HL-60 (cell line): ENCODE measurements at regions not wholly inside any gene's neighbourhood (a gene's known extent, or its start where the extent isn't known, plus 50 kb on each side); places are given as distances from the start of the nearest gene placed in this dataset.

Source experiments
- DNase-seq, 2 experiments: peaks; one replicate each; pipeline ENCODE4 v3.0.0-alpha.2; 2010 to 2020; ENCODE audit warnings: low read depth in 1 of 2, low spot score in 1 of 2
- H3K27ac ChIP-seq: fragments of 250-450 bp; sonication (Bioruptor Pico); replicated peaks from 2 replicates; pipeline ENCODE4 v1.5.1; 2020; ENCODE audit warnings: mild to moderate bottlenecking, moderate library complexity
- H3K27me3 ChIP-seq: fragments of 250-450 bp; sonication (Bioruptor Pico); 2 replicates; pipeline ENCODE4 v1.5.1; 2021; ENCODE audit warnings: mild to moderate bottlenecking, moderate library complexity; ENCODE audit not compliant: insufficient read depth, poor library complexity, severe bottlenecking
- H3K4me3 ChIP-seq: replicated peaks from 2 replicates; pipeline ENCODE4 v1.5.1; 2011; ENCODE audit warnings: mild to moderate bottlenecking, control low read depth, low read length; ENCODE audit not compliant: insufficient read depth
- CTCF ChIP-seq: IDR thresholded peaks from one replicate; pipeline ENCODE4 v1.5.1; 2011; ENCODE audit warnings: low read length, control low read depth, inconsistent platforms; ENCODE audit not compliant: insufficient read depth
- GABPA ChIP-seq: IDR thresholded peaks from 2 replicates; pipeline ENCODE4 v1.6.1; 2012; ENCODE audit warnings: low read depth
- POLR2AphosphoS5 ChIP-seq: IDR thresholded peaks from 2 replicates; pipeline ENCODE4 v1.6.1; 2012; ENCODE audit warnings: low read depth
- REST ChIP-seq: IDR thresholded peaks from 2 replicates; pipeline ENCODE4 v1.6.1; 2012; ENCODE audit warnings: low read depth; ENCODE audit not compliant: insufficient replicate concordance
- SPI1 ChIP-seq: IDR thresholded peaks from 2 replicates; pipeline ENCODE4 v1.6.1; 2012; ENCODE audit warnings: low read depth, mild to moderate bottlenecking, borderline replicate concordance

- Histone ChIP-seq H3K4me3 (no peak overlapping the region), H3K27ac (no peak overlapping the region), H3K27me3 (no peaks in the 10 kb centered on the region)
- no peak for DNase-seq
- no peak for TF ChIP-seq POLR2AphosphoS5
- TF ChIP-seq CTCF = no peak
- TF ChIP-seq SPI1 = no peak
- no peak for TF ChIP-seq GABPA
- TF ChIP-seq REST = no peak
Observed at GRCh38 chr4:108559911-108560310, 60.5 kb upstream of the RPL34 start.

GRCh38 chr4:108559068-108559793 lies 61.1 kb upstream of the RPL34 start:
- Histone ChIP-seq H3K27me3 (no peaks in the 10 kb centered on the region), H3K27ac (no peak overlapping the region), H3K4me3 (no peak overlapping the region)
- TF ChIP-seq GABPA = no peak
- no peak for TF ChIP-seq REST
- TF ChIP-seq CTCF = no peak
- no peak for TF ChIP-seq POLR2AphosphoS5
- TF ChIP-seq SPI1 = no peak
- no peak for DNase-seq

GRCh38 chr4:108556588-108557200 lies 63.7 kb upstream of the RPL34 start:
- no peak for TF ChIP-seq REST
- no peak for TF ChIP-seq GABPA
- TF ChIP-seq SPI1 = no peak
- TF ChIP-seq CTCF = no peak
- no peak for TF ChIP-seq POLR2AphosphoS5
- Histone ChIP-seq H3K4me3 (no peak overlapping the region), H3K27me3 (no peaks in the 10 kb centered on the region), H3K27ac (no peak overlapping the region)
- DNase-seq = no peak
